IgD-negative memory B cell (primary cell): ENCODE measurements at regions not wholly inside any gene's neighbourhood (a gene's known extent, or its start where the extent isn't known, plus 50 kb on each side); places are given as distances from the start of the nearest gene placed in this dataset.

ENCODE experiments used
- H3K27ac Mint-ChIP-seq, 3 donors: one replicate each; pipeline ENCODE4 v1.8.0; 2020 to 2022; ENCODE audit warnings: mild to moderate bottlenecking in 3 of 3, mixed read lengths in 3 of 3, moderate library complexity in 1 of 3
- H3K27me3 Mint-ChIP-seq: one replicate; pipeline ENCODE4 v1.8.0; 2021; ENCODE audit warnings: mixed read lengths
- H3K36me3 Mint-ChIP-seq: one replicate; pipeline ENCODE4 v1.8.0; 2020; ENCODE audit warnings: mild to moderate bottlenecking, mixed read lengths
- H3K4me1 Mint-ChIP-seq, 3 donors: one replicate each; pipeline ENCODE4 v1.8.0; 2020 to 2022; ENCODE audit warnings: mixed read lengths in 3 of 3, mild to moderate bottlenecking in 1 of 3
- H3K4me3 Mint-ChIP-seq, 4 donors: one replicate each; pipeline ENCODE4 v1.8.0; 2020 to 2022; ENCODE audit warnings: mild to moderate bottlenecking in 4 of 4, mixed read lengths in 4 of 4, moderate library complexity in 3 of 4
- H3K9me3 Mint-ChIP-seq, 3 donors: one replicate each; pipeline ENCODE4 v1.8.0; 2020 to 2021; ENCODE audit warnings: mixed read lengths in 3 of 3, mild to moderate bottlenecking in 1 of 3

- Mint-ChIP-seq H3K9me3 (peaks cover 1 to 7% (median 2%) of the 10 kb centered on the region in 3 donors), H3K4me3 (no peak overlapping the region), H3K27ac (no peak overlapping the region), H3K36me3 (no peaks in the 10 kb centered on the region), H3K27me3 (peaks cover 3% of the 10 kb centered on the region), H3K4me1 (no peaks in the 10 kb centered on the region)
Measured at GRCh38 chr14:62283837-62284236, 521.6 kb downstream of the SNAPC1 start.

GRCh38 chr14:62289471-62289870 lies 527.3 kb downstream of the SNAPC1 start:
- Mint-ChIP-seq H3K36me3 (no peaks in the 10 kb centered on the region), H3K27me3 (no peaks in the 10 kb centered on the region), H3K4me1 (no peaks in the 10 kb centered on the region), H3K4me3 (no peak overlapping the region), H3K9me3 (peaks cover 0 to 4% (median 1%) of the 10 kb centered on the region in 3 donors), H3K27ac (no peak overlapping the region)

GRCh38 chr14:62301080-62301479 lies 538.9 kb downstream of the SNAPC1 start:
- Mint-ChIP-seq H3K9me3 (peaks cover 0 to 5% (median 2%) of the 10 kb centered on the region in 3 donors), H3K27me3 (peaks cover 2% of the 10 kb centered on the region), H3K4me3 (no peak overlapping the region), H3K4me1 (peaks cover 0 to 2% (median 0%) of the 10 kb centered on the region in 3 donors), H3K27ac (no peak overlapping the region), H3K36me3 (peaks cover 2% of the 10 kb centered on the region)

- no peak overlapping the region for H3K27ac Mint-ChIP-seq
- H3K4me1 Mint-ChIP-seq, result peaks cover 0 to 2% (median 0%) of the 10 kb centered on the region in 3 donors
- H3K9me3 Mint-ChIP-seq, result peaks cover 0 to 5% (median 2%) of the 10 kb centered on the region in 3 donors
- peaks cover 2% of the 10 kb centered on the region for H3K27me3 Mint-ChIP-seq
- no peak overlapping the region for H3K4me3 Mint-ChIP-seq
- peaks cover 2% of the 10 kb centered on the region for H3K36me3 Mint-ChIP-seq
Measured at GRCh38 chr14:62301911-62302310, 539.7 kb downstream of the SNAPC1 start.

GRCh38 chr14:62303437-62303836 lies 541.2 kb downstream of the SNAPC1 start:
- H3K36me3 Mint-ChIP-seq, result peaks cover 5% of the 10 kb centered on the region
- H3K27me3 Mint-ChIP-seq, result peaks cover 2% of the 10 kb centered on the region
- H3K9me3 Mint-ChIP-seq, result peaks cover 0 to 5% (median 2%) of the 10 kb centered on the region in 3 donors
- H3K4me1 Mint-ChIP-seq, result peaks cover 0 to 2% (median 0%) of the 10 kb centered on the region in 3 donors
- H3K27ac Mint-ChIP-seq, result no peak overlapping the region
- H3K4me3 Mint-ChIP-seq, result no peak overlapping the region

- peak overlapping the region in 1 of 4 donors; percentile 54 for H3K4me3 Mint-ChIP-seq
- no peak overlapping the region for H3K27ac Mint-ChIP-seq
- peaks cover 5% of the 10 kb centered on the region for H3K36me3 Mint-ChIP-seq
- H3K4me1 Mint-ChIP-seq, result peaks cover 0 to 2% (median 0%) of the 10 kb centered on the region in 3 donors
- peaks cover 2% of the 10 kb centered on the region for H3K27me3 Mint-ChIP-seq
- H3K9me3 Mint-ChIP-seq, result peaks cover 0 to 5% (median 2%) of the 10 kb centered on the region in 3 donors
Measured at GRCh38 chr14:62304257-62304656, 542.0 kb downstream of the SNAPC1 start.

GRCh38 chr14:62307844-62308243 lies 545.6 kb downstream of the SNAPC1 start:
- H3K9me3 Mint-ChIP-seq, result peaks cover 0 to 3% (median 2%) of the 10 kb centered on the region in 3 donors
- no peak overlapping the region for H3K27ac Mint-ChIP-seq
- H3K36me3 Mint-ChIP-seq, result peaks cover 5% of the 10 kb centered on the region
- peaks cover 0 to 2% (median 0%) of the 10 kb centered on the region in 3 donors for H3K4me1 Mint-ChIP-seq
- no peaks in the 10 kb centered on the region for H3K27me3 Mint-ChIP-seq
- H3K4me3 Mint-ChIP-seq, result no peak overlapping the region

GRCh38 chr14:62308316-62308715 lies 546.1 kb downstream of the SNAPC1 start:
- H3K9me3 Mint-ChIP-seq, result peaks cover 0 to 3% (median 2%) of the 10 kb centered on the region in 3 donors
- no peaks in the 10 kb centered on the region for H3K27me3 Mint-ChIP-seq
- H3K4me1 Mint-ChIP-seq, result peaks cover 0 to 2% (median 0%) of the 10 kb centered on the region in 3 donors
- H3K36me3 Mint-ChIP-seq, result peaks cover 5% of the 10 kb centered on the region
- no peak overlapping the region for H3K27ac Mint-ChIP-seq
- no peak overlapping the region for H3K4me3 Mint-ChIP-seq

- no peaks in the 10 kb centered on the region for H3K27me3 Mint-ChIP-seq
- H3K36me3 Mint-ChIP-seq, result peaks cover 5% of the 10 kb centered on the region
- H3K9me3 Mint-ChIP-seq, result peaks cover 0 to 3% (median 2%) of the 10 kb centered on the region in 3 donors
- H3K4me3 Mint-ChIP-seq, result no peak overlapping the region
- no peak overlapping the region for H3K27ac Mint-ChIP-seq
- peaks cover 0 to 2% (median 0%) of the 10 kb centered on the region in 3 donors for H3K4me1 Mint-ChIP-seq
Measured at GRCh38 chr14:62308891-62309290, 546.7 kb downstream of the SNAPC1 start.

- Mint-ChIP-seq H3K9me3 (no peaks in the 10 kb centered on the region), H3K36me3 (no peaks in the 10 kb centered on the region), H3K4me1 (no peaks in the 10 kb centered on the region), H3K4me3 (no peak overlapping the region), H3K27me3 (no peaks in the 10 kb centered on the region), H3K27ac (no peak overlapping the region)
Measured at GRCh38 chr14:62313212-62313611, 551.0 kb downstream of the SNAPC1 start.

- Mint-ChIP-seq H3K4me1 (no peaks in the 10 kb centered on the region), H3K27ac (no peak overlapping the region), H3K27me3 (no peaks in the 10 kb centered on the region), H3K4me3 (no peak overlapping the region), H3K36me3 (no peaks in the 10 kb centered on the region), H3K9me3 (no peaks in the 10 kb centered on the region)
Measured at GRCh38 chr14:62314221-62314620, 552.0 kb downstream of the SNAPC1 start.

- H3K4me3 Mint-ChIP-seq, result no peak overlapping the region
Measured at GRCh38 chr14:62314871-62315270, 552.7 kb downstream of the SNAPC1 start.

GRCh38 chr14:62315631-62316030 lies 553.4 kb downstream of the SNAPC1 start:
- Mint-ChIP-seq H3K4me3 (no peak overlapping the region), H3K4me1 (no peaks in the 10 kb centered on the region), H3K27ac (no peak overlapping the region), H3K36me3 (no peaks in the 10 kb centered on the region), H3K9me3 (no peaks in the 10 kb centered on the region), H3K27me3 (no peaks in the 10 kb centered on the region)

More at GRCh38 chr14:62314871-62315270, 552.7 kb downstream of the SNAPC1 start:
- Mint-ChIP-seq H3K4me1 (no peaks in the 10 kb centered on the region), H3K27ac (no peak overlapping the region), H3K9me3 (no peaks in the 10 kb centered on the region), H3K36me3 (no peaks in the 10 kb centered on the region), H3K27me3 (no peaks in the 10 kb centered on the region)

GRCh38 chr14:62322216-62322615 lies 560.0 kb downstream of the SNAPC1 start:
- Mint-ChIP-seq H3K4me1 (no peaks in the 10 kb centered on the region), H3K27me3 (peaks cover 3% of the 10 kb centered on the region), H3K27ac (no peak overlapping the region), H3K36me3 (no peaks in the 10 kb centered on the region), H3K9me3 (peaks cover 0 to 9% (median 2%) of the 10 kb centered on the region in 3 donors), H3K4me3 (no peak overlapping the region)

GRCh38 chr14:62329427-62329826 lies 567.2 kb downstream of the SNAPC1 start:
- no peak overlapping the region for H3K4me3 Mint-ChIP-seq
- no peak overlapping the region for H3K27ac Mint-ChIP-seq
- H3K9me3 Mint-ChIP-seq, result peaks cover 3 to 16% (median 8%) of the 10 kb centered on the region in 3 donors
- no peaks in the 10 kb centered on the region for H3K4me1 Mint-ChIP-seq
- peaks cover 3% of the 10 kb centered on the region for H3K27me3 Mint-ChIP-seq
- H3K36me3 Mint-ChIP-seq, result peaks cover 2% of the 10 kb centered on the region

GRCh38 chr14:62347562-62348011 lies 585.4 kb downstream of the SNAPC1 start:
- Mint-ChIP-seq H3K4me1 (peaks cover 0 to 1% (median 0%) of the 10 kb centered on the region in 3 donors), H3K36me3 (no peaks in the 10 kb centered on the region), H3K9me3 (peaks cover 0 to 7% (median 3%) of the 10 kb centered on the region in 3 donors), H3K27ac (no peak overlapping the region), H3K4me3 (no peak overlapping the region), H3K27me3 (no peaks in the 10 kb centered on the region)
